Colonic mucosa (tissue), 4 donors: ENCODE measurements at regions not wholly inside any gene's neighbourhood (a gene's known extent, or its start where the extent isn't known, plus 50 kb on each side); places are given as distances from the start of the nearest gene placed in this dataset.

Source experiments
- DNase-seq: peaks from one replicate; pipeline ENCODE4 v3.0.0-alpha.2; 2020
- H3K27ac ChIP-seq: fragments of 200-600 bp; one replicate; pipeline ENCODE4 v1.8.0; 2021
- H3K27me3 ChIP-seq: fragments of 200-600 bp; one replicate; pipeline ENCODE4 v1.8.0; 2021
- H3K36me3 ChIP-seq: fragments of 200-600 bp; one replicate; pipeline ENCODE4 v1.8.0; 2021
- H3K4me1 ChIP-seq: fragments of 200-600 bp; one replicate; pipeline ENCODE4 v1.8.0; 2021; ENCODE audit warnings: mild to moderate bottlenecking
- H3K4me3 ChIP-seq: fragments of 200-600 bp; one replicate; pipeline ENCODE4 v1.8.0; 2021
- H3K9ac ChIP-seq, 2 donors: one replicate each; pipeline ENCODE4 v1.7.0; 2013; ENCODE audit warnings: control low read depth in 2 of 2, low read depth in 2 of 2, low read length in 2 of 2
- H3K9me3 ChIP-seq: fragments of 200-600 bp; one replicate; pipeline ENCODE4 v1.8.0; 2021
- CTCF ChIP-seq: fragments of 200-600 bp; IDR thresholded peaks from one replicate; pipeline ENCODE4 v1.8.0; 2022; ENCODE audit warnings: antibody characterized with exemption, mild to moderate bottlenecking
- intact Hi-C: fragments of 100-400 bp; cut with DNase I; formaldehyde crosslinking; loops from one replicate; pipeline ENCODE4 v1.14.1; 2022
- donor health status: healthy.
- donor health status: DM: no; HTN: no; CAD: no.
- donor health status: DM: no; HTN: no; CAD: no.

DNA sequence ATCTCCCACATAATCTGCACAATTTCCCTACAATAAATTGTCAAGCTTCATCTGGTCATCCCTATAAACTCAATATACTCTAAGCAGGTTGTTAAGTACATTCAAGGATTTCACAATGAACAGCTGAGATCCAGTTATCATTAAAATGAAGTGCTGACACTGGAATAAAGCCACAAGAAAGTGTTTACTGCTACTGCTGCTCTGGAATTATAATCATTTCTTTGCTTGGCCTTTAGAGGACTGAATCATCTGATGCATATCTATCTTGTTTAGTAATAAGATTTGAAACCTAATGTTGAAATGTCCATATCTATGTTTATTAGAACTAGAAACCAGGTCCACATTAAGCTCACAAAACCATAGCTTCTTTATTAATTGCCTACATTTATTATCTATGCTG lies 338.6 kb upstream of the ZFP42 start:
- H3K36me3 ChIP-seq: no peaks in the 10 kb centered on the region
- H3K9me3 ChIP-seq: no peaks in the 10 kb centered on the region
- intact Hi-C loops: no loop called here
- no peak for TF ChIP-seq CTCF
- no peaks in the 10 kb centered on the region for H3K4me1 ChIP-seq
- H3K4me3 ChIP-seq: no peak overlapping the region
- no peak overlapping the region for H3K27ac ChIP-seq
- no peak for DNase-seq
- H3K9ac ChIP-seq: no peak overlapping the region
- H3K27me3 ChIP-seq: no peaks in the 10 kb centered on the region

GRCh38 chr4:187663076-187663475 lies 332.5 kb upstream of the ZFP42 start:
- intact Hi-C loops: no loop called here
- no peaks in the 10 kb centered on the region for H3K36me3 ChIP-seq
- no peaks in the 10 kb centered on the region for H3K9me3 ChIP-seq
- no peaks in the 10 kb centered on the region for H3K27me3 ChIP-seq
- TF ChIP-seq CTCF: no peak
- H3K4me3 ChIP-seq: no peak overlapping the region
- no peak overlapping the region for H3K27ac ChIP-seq
- no peak overlapping the region for H3K9ac ChIP-seq
- no peak for DNase-seq
- no peaks in the 10 kb centered on the region for H3K4me1 ChIP-seq

DNA sequence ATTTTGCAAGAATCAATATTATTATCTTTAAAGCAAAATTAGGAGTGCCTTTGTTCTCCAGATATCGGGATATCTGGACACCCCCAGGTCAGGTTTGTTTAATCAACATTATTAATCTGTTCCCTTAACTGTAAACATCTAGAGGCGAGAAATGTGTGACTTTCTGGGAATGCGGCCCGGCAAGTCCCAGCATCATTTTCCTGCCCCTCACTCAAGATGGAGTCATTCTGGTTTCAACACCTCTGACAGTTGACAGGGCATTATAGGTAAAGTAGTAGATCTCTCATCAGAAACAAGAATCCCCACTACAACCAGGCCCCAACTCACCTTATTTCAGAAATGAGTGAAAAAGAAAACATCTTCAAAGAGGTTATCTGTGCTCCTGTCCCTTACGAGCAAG lies 331.6 kb upstream of the ZFP42 start:
- H3K9ac ChIP-seq: no peak overlapping the region
- no peak for TF ChIP-seq CTCF
- H3K36me3 ChIP-seq: no peaks in the 10 kb centered on the region
- H3K27ac ChIP-seq: no peak overlapping the region
- intact Hi-C loops: no loop called here
- H3K27me3 ChIP-seq: no peaks in the 10 kb centered on the region
- DNase-seq: no peak
- no peak overlapping the region for H3K4me3 ChIP-seq
- no peaks in the 10 kb centered on the region for H3K4me1 ChIP-seq
- H3K9me3 ChIP-seq: no peaks in the 10 kb centered on the region

GRCh38 chr4:187665086-187665485 lies 330.5 kb upstream of the ZFP42 start:
- H3K4me3 ChIP-seq: no peak overlapping the region
- intact Hi-C loops: no loop called here
- no peak for TF ChIP-seq CTCF

DNA sequence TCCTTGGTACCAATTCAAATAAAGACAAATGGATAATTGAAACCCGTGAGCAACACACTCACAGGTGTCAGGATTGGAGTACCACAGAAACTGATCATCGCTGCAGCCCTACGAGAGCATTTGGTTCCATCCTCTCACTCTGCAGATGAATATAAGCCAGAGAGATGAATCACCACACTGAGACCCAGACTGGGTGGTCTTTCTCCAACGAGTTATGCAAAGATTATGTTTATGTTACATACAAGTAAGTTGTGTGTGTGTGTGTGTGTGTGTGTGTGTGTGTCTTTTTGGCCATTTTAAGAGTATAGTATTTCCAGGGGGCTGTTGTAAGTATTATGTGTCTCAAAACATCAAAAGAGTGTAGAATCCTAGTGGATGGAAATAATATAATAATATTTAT lies 329.5 kb upstream of the ZFP42 start:
- TF ChIP-seq CTCF: no peak
- intact Hi-C loops: no loop called here
- Histone ChIP-seq H3K4me1 (no peaks in the 10 kb centered on the region), H3K36me3 (no peaks in the 10 kb centered on the region), H3K9me3 (no peaks in the 10 kb centered on the region), H3K27me3 (no peaks in the 10 kb centered on the region), H3K4me3 (no peak overlapping the region), H3K9ac (no peak overlapping the region), H3K27ac (no peak overlapping the region)
- no peak for DNase-seq

More at GRCh38 chr4:187665086-187665485, 330.5 kb upstream of the ZFP42 start:
- H3K27ac ChIP-seq: no peak overlapping the region
- no peaks in the 10 kb centered on the region for H3K27me3 ChIP-seq
- no peak overlapping the region for H3K9ac ChIP-seq
- no peaks in the 10 kb centered on the region for H3K4me1 ChIP-seq
- no peaks in the 10 kb centered on the region for H3K9me3 ChIP-seq
- DNase-seq: no peak
- H3K36me3 ChIP-seq: no peaks in the 10 kb centered on the region
